ENCODE measurements at regions not wholly inside any gene's neighbourhood (a gene's known extent, or its start where the extent isn't known, plus 50 kb on each side); places are given as distances from the start of the nearest gene placed in this dataset.

- DNase-seq, result no peak
Observed at GRCh38 chr17:73785958-73786743, 141.9 kb upstream of the SDK2 start.

GRCh38 chr17:73787076-73788059 is 143.1 kb upstream of the SDK2 start:
- no peak for DNase-seq

- no peak for DNase-seq
Observed at GRCh38 chr17:73788111-73788510, 143.9 kb upstream of the SDK2 start.

- DNase-seq, result no peak
Observed at GRCh38 chr17:73791121-73791520, 146.9 kb upstream of the SDK2 start.

- DNase-seq, result no peak
Observed at GRCh38 chr17:73791631-73792030, 147.4 kb upstream of the SDK2 start.

- no peak for DNase-seq
Observed at GRCh38 chr17:73792994-73793393, 148.7 kb upstream of the SDK2 start.

GRCh38 chr17:73794336-73794735 is 150.1 kb upstream of the SDK2 start:
- no peak for DNase-seq

- DNase-seq, result no peak
Observed at GRCh38 chr17:73795730-73796129, 151.5 kb upstream of the SDK2 start.

- DNase-seq, result no peak
Observed at GRCh38 chr17:73797594-73798110, 153.4 kb upstream of the SDK2 start.

GRCh38 chr17:73798111-73798748 is 154.0 kb upstream of the SDK2 start:
- DNase-seq, result no peak

- no peak for DNase-seq
Observed at GRCh38 chr17:73799096-73799495, 154.9 kb upstream of the SDK2 start.

GRCh38 chr17:73799781-73800627 is 155.8 kb upstream of the SDK2 start:
- DNase-seq, result no peak

GRCh38 chr17:73800893-73801292 is 156.6 kb upstream of the SDK2 start:
- no peak for DNase-seq

GRCh38 chr17:73801455-73802100 is 157.3 kb upstream of the SDK2 start:
- no peak for DNase-seq

- DNase-seq, result no peak
Observed at GRCh38 chr17:73802314-73802713, 158.1 kb upstream of the SDK2 start.

- DNase-seq, result no peak
Observed at GRCh38 chr17:73802871-73803270, 158.6 kb upstream of the SDK2 start.

- no peak for DNase-seq
Observed at GRCh38 chr17:73803964-73804435, 159.8 kb upstream of the SDK2 start.

- DNase-seq, result no peak
Observed at GRCh38 chr17:73806768-73807167, 162.5 kb upstream of the SDK2 start.

GRCh38 chr17:73813201-73813600 is 169.0 kb upstream of the SDK2 start:
- no peak for DNase-seq

GRCh38 chr17:73814075-73814474 is 169.8 kb upstream of the SDK2 start:
- DNase-seq, result no peak

- no peak for DNase-seq
Observed at GRCh38 chr17:73815474-73815873, 171.2 kb upstream of the SDK2 start.

Measured in CD4-positive, alpha-beta T cell treated with Interleukin-4 for 4 hours (primary cell).